ENCODE measurements at regions not wholly inside any gene's neighbourhood (a gene's known extent, or its start where the extent isn't known, plus 50 kb on each side); places are given as distances from the start of the nearest gene placed in this dataset.

DNA sequence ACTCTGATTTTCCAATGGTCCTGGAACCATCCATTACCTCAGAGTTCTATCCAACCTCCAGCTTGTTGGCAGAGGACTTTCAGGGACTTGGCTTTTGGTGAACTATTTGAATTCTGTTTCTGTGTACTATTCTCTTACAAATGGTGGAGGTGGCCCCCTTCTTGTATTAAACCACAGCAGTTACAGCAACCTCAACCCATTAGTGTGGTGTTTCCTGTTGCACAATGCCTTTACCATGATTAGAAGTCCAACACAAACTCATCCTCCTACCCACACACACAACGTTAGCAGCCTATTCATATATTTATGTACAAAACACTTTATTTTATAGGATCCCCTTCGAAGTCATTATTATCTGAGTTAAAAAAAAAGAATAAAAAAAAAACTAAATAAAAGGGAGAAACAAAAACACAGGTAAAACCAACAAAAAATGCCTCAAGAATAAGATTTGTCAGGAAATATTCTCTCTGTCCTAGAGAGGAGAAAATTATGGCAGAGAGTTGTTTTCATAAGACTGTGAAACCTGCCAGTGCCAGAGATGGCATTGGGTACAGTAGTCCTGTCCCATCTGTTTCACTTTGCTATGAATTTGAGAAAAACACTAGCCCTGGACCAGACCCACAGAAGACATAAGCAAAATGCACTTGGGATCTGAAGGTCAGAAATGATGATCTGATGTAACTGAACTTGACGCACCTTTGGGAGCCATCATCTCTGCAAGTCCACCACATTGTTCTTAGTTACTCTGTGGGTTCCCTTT, 1896.0 kb upstream of the PIK3C3 start:
- Histone ChIP-seq H3K9me2 (replicated peaks; ENCODE audit: control insufficient read depth, low read length) (no peaks in the 10 kb centered on the region), H3K9me3 (ENCODE audit: control insufficient read depth, insufficient read depth, low read length) (no peaks in the 10 kb centered on the region; the same call in 1 of the 2 replicates), H3K36me3 (ENCODE audit: control insufficient read depth, low read length) (no peaks in the 10 kb centered on the region), H3K4me2 (ENCODE audit: low read length) (no peak overlapping the region), H3K79me2 (ENCODE audit: control insufficient read depth, low read length) (no peaks in the 10 kb centered on the region), H3K27me3 (ENCODE audit: control insufficient read depth, low read length) (no peaks in the 10 kb centered on the region), H3K4me3 (ENCODE audit: low read length) (no peak overlapping the region), H4K20me1 (ENCODE audit: control insufficient read depth, insufficient read depth, low read depth, low read length) (no peaks in the 10 kb centered on the region), H3F3A (ENCODE audit: control insufficient read depth, insufficient read depth) (no peaks in the 10 kb centered on the region), H3K4me1 (ENCODE audit: control insufficient read depth, low read length) (no peaks in the 10 kb centered on the region), H3K27ac (ENCODE audit: low read depth, low read length) (no peak overlapping the region)
- no peak for TF ChIP-seq EZH2phosphoT487 (IDR thresholded peaks at IDR 0.05; ENCODE audit: borderline replicate concordance, low read length)
- TF ChIP-seq, protein P1, sequence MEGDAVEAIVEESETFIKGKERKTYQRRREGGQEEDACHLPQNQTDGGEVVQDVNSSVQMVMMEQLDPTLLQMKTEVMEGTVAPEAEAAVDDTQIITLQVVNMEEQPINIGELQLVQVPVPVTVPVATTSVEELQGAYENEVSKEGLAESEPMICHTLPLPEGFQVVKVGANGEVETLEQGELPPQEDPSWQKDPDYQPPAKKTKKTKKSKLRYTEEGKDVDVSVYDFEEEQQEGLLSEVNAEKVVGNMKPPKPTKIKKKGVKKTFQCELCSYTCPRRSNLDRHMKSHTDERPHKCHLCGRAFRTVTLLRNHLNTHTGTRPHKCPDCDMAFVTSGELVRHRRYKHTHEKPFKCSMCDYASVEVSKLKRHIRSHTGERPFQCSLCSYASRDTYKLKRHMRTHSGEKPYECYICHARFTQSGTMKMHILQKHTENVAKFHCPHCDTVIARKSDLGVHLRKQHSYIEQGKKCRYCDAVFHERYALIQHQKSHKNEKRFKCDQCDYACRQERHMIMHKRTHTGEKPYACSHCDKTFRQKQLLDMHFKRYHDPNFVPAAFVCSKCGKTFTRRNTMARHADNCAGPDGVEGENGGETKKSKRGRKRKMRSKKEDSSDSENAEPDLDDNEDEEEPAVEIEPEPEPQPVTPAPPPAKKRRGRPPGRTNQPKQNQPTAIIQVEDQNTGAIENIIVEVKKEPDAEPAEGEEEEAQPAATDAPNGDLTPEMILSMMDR (IDR thresholded peaks at IDR 0.05; ENCODE audit: low read depth, low read length, poor library complexity, severe bottlenecking), result no peak

DNA sequence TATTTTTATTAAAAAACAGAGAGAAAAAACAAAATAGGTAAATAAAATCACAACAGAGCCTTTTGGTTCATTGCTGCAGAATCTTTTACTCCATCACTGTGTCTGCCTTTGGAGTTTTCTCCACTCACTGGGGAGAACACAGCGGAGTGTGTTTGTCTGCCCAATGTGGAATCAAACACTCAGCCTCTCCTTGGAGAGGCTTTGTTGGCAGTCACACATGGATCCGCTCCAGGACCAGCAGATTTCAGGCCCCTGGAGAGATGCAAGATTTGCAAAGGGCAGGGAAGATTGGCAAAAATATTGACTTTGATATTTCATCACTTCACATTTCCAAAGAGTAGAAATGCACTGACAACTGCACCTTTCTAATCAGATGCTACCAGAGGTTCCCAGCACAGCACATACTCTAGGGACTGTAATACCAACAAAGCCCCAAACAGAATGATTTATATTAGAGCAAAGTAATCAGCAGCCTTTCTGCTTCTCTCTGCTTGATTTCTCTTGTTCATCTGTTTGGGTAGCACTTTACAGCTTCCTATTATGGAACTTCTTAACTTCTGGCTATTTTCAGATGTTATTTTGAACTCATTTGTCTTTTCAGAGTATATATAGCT, 1898.8 kb upstream of the PIK3C3 start:
- Histone ChIP-seq H3K9me3 (ENCODE audit: control insufficient read depth, insufficient read depth, low read length) (no peaks in the 10 kb centered on the region; the same call in 1 of the 2 replicates), H3K4me1 (ENCODE audit: control insufficient read depth, low read length) (no peaks in the 10 kb centered on the region), H3K27ac (ENCODE audit: low read depth, low read length) (no peak overlapping the region), H4K20me1 (ENCODE audit: control insufficient read depth, insufficient read depth, low read depth, low read length) (no peaks in the 10 kb centered on the region), H3F3A (ENCODE audit: control insufficient read depth, insufficient read depth) (no peaks in the 10 kb centered on the region), H3K36me3 (ENCODE audit: control insufficient read depth, low read length) (no peaks in the 10 kb centered on the region), H3K9me2 (replicated peaks; ENCODE audit: control insufficient read depth, low read length) (no peaks in the 10 kb centered on the region), H3K4me3 (ENCODE audit: low read length) (no peak overlapping the region), H3K4me2 (ENCODE audit: low read length) (no peak overlapping the region), H3K79me2 (ENCODE audit: control insufficient read depth, low read length) (no peaks in the 10 kb centered on the region), H3K27me3 (ENCODE audit: control insufficient read depth, low read length) (no peaks in the 10 kb centered on the region)
- TF ChIP-seq EZH2phosphoT487 (IDR thresholded peaks at IDR 0.05; ENCODE audit: borderline replicate concordance, low read length), result no peak
- TF ChIP-seq, protein P1 (IDR thresholded peaks at IDR 0.05; ENCODE audit: low read depth, low read length, poor library complexity, severe bottlenecking), result no peak

DNA sequence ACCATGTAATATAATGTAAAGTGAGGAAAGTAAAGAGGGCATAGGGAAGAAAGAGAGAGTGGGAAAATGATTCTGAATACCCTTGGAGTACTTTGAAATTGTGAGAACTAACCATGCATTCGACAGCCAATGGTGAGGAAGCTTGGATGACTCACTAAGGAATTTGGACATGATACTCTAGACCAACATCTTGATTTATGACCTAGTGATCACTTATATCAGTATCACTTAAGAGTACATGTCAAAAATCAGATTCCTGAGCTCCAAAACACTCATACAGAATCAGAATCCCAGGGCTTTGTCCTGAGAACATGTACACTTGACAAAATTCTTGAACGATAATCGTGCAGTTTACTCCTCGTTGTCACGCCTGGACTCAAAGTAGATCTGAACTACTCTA, 1899.8 kb upstream of the PIK3C3 start:
- H3F3A ChIP-seq (ENCODE audit: control insufficient read depth, insufficient read depth), result no peaks in the 10 kb centered on the region
- no peak overlapping the region for H3K4me2 ChIP-seq (ENCODE audit: low read length)
- H3K4me3 ChIP-seq (ENCODE audit: low read length), result no peak overlapping the region
- no peaks in the 10 kb centered on the region for H3K79me2 ChIP-seq (ENCODE audit: control insufficient read depth, low read length)
- H3K27ac ChIP-seq (ENCODE audit: low read depth, low read length), result no peak overlapping the region
- H3K4me1 ChIP-seq (ENCODE audit: control insufficient read depth, low read length), result no peaks in the 10 kb centered on the region
- H3K9me3 ChIP-seq (ENCODE audit: control insufficient read depth, insufficient read depth, low read length), result no peaks in the 10 kb centered on the region; the same call in 1 of the 2 replicates
- H3K9me2 ChIP-seq (replicated peaks; ENCODE audit: control insufficient read depth, low read length), result no peaks in the 10 kb centered on the region
- no peak for TF ChIP-seq EZH2phosphoT487 (IDR thresholded peaks at IDR 0.05; ENCODE audit: borderline replicate concordance, low read length)
- TF ChIP-seq, protein P1 (IDR thresholded peaks at IDR 0.05; ENCODE audit: low read depth, low read length, poor library complexity, severe bottlenecking), result no peak
- H3K27me3 ChIP-seq (ENCODE audit: control insufficient read depth, low read length), result no peaks in the 10 kb centered on the region
- H3K36me3 ChIP-seq (ENCODE audit: control insufficient read depth, low read length), result no peaks in the 10 kb centered on the region
- no peaks in the 10 kb centered on the region for H4K20me1 ChIP-seq (ENCODE audit: control insufficient read depth, insufficient read depth, low read depth, low read length)

All from DOHH2 (cell line).